ENCODE measurements at regions not wholly inside any gene's neighbourhood (a gene's known extent, or its start where the extent isn't known, plus 50 kb on each side); places are given as distances from the start of the nearest gene placed in this dataset.

- TF ChIP-seq CTCF (IDR thresholded peaks at IDR 0.05) (no peak), POLR2A (IDR thresholded peaks at IDR 0.05) (no peak)
Measured at GRCh38 chr12:42933461-42934081, 344.0 kb upstream of the PRICKLE1 start.

All from tibial nerve (tissue), 3 donors.